ENCODE measurements at regions not wholly inside any gene's neighbourhood (a gene's known extent, or its start where the extent isn't known, plus 50 kb on each side); places are given as distances from the start of the nearest gene placed in this dataset.

DNA sequence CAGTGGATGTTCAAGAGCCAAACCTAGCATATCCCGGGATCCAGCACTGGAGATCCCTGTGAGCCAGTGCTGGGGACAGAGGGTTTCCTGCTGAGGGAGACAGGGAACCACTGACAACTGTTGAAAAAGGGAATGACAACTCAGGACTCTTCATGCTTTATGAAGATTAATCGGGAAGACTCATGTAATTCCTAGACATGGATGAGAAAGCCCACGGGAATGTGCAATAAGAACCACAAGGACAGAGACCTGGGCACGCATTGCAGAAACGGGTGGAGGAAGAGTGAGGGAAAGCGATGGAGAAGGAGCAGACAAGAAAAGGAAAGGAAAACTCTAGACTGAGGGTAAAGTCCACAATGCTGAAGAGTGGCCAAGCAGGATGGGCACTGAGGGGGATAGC is 296.0 kb downstream of the PCNX1 start:
- TF ChIP-seq, protein P1, sequence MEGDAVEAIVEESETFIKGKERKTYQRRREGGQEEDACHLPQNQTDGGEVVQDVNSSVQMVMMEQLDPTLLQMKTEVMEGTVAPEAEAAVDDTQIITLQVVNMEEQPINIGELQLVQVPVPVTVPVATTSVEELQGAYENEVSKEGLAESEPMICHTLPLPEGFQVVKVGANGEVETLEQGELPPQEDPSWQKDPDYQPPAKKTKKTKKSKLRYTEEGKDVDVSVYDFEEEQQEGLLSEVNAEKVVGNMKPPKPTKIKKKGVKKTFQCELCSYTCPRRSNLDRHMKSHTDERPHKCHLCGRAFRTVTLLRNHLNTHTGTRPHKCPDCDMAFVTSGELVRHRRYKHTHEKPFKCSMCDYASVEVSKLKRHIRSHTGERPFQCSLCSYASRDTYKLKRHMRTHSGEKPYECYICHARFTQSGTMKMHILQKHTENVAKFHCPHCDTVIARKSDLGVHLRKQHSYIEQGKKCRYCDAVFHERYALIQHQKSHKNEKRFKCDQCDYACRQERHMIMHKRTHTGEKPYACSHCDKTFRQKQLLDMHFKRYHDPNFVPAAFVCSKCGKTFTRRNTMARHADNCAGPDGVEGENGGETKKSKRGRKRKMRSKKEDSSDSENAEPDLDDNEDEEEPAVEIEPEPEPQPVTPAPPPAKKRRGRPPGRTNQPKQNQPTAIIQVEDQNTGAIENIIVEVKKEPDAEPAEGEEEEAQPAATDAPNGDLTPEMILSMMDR (IDR thresholded peaks at IDR 0.05; ENCODE audit: low read depth, low read length), result no peak
- in situ Hi-C loops (cut with HindIII; ENCODE audit: low sequenced_read_pairs), result no loop called here
- DNase-seq (ENCODE audit: low read depth, low spot score), result no peak
- no peak overlapping the region for H3K4me3 ChIP-seq (ENCODE audit: low read depth, low read length)

- H3K4me3 ChIP-seq (ENCODE audit: low read depth, low read length), result no peak overlapping the region
- TF ChIP-seq, protein P1 (IDR thresholded peaks at IDR 0.05; ENCODE audit: low read depth, low read length), result no peak
- no peak for DNase-seq (ENCODE audit: low read depth, low spot score)
- in situ Hi-C loops (cut with HindIII; ENCODE audit: low sequenced_read_pairs), result no loop called here
Measured at GRCh38 chr14:71204231-71204630, 297.0 kb downstream of the PCNX1 start.

DNA sequence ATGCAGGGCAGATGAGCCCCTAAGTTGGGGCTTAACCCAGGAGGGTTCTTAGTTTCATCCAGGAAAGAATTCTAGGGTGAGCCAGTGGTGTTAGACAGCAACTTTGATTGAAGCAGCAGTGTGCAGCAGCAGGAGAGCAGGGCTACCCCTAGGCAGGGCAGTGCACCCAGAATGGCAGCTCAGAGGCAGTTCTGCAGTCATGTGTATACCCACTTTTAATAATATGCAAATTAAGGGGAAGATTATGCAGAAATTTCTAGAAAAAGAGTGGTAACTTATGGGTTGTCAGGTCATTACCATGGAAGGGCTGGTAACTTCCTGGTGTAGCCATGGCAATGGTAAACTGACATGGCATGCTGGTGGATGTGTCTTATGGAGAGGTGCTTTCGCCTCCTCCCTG is 297.5 kb downstream of the PCNX1 start:
- TF ChIP-seq, protein P1 (IDR thresholded peaks at IDR 0.05; ENCODE audit: low read depth, low read length), result no peak
- no peak for DNase-seq (ENCODE audit: low read depth, low spot score)
- in situ Hi-C loops (cut with HindIII; ENCODE audit: low sequenced_read_pairs), result no loop called here
- H3K4me3 ChIP-seq (ENCODE audit: low read depth, low read length), result no peak overlapping the region

DNA sequence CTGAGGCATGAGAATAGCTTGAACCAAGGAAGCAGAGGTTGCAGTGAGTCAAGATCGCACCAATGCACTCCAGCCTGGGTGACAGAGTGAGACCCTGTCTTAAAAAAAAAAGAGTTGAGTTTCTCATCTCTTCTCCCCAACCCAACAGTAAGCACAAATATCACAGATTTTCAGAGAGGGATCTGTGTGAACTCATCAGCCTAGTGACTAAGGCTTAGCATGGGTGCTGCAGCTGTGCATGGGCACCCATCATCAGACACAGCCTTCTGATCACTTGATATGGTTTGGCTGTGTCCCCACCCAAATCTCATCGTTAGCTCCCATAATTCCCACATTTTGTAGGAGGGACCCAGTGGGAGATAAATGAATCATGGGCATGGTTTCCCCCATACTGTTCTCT is 298.9 kb downstream of the PCNX1 start:
- DNase-seq (ENCODE audit: low read depth, low spot score), result no peak
- TF ChIP-seq, protein P1 (IDR thresholded peaks at IDR 0.05; ENCODE audit: low read depth, low read length), result no peak
- no peak overlapping the region for H3K4me3 ChIP-seq (ENCODE audit: low read depth, low read length)
- in situ Hi-C loops (cut with HindIII; ENCODE audit: low sequenced_read_pairs), result no loop called here

DNA sequence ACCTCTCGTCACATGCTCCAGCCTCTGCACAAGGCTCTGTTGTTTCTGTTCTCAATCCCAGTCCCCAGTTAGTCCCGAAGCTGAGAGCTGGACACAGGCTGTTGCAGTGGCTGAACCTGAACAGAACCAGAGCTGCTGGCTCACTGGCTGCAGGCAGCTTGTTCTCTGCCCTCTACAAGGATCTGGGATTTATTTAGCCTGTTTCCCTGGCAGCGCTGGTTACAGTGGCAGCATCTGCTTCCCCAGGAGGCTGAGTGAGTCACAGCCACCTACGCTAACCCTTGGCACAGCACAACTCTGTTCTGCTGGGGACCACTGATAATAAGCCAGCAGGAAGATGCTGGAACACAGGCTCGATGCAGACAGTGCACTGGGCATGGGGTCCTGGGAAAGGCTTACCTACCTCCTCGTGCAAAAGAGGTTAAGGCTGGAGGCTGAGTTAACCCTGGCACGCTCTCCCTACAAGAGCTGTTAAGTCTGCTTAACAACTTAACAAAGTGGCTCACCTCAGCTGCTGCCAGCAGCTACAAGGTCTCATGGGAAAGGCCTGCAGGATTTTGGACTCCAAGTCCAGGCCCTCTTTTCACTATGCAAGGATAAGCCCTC is 299.6 kb downstream of the PCNX1 start:
- DNase-seq (ENCODE audit: low read depth, low spot score), result peak; percentile 88
- H3K4me3 ChIP-seq (ENCODE audit: low read depth, low read length), result no peak overlapping the region
- in situ Hi-C loops (cut with HindIII; ENCODE audit: low sequenced_read_pairs), result no loop called here
- TF ChIP-seq, protein P1 (IDR thresholded peaks at IDR 0.05; ENCODE audit: low read depth, low read length), result no peak

DNA sequence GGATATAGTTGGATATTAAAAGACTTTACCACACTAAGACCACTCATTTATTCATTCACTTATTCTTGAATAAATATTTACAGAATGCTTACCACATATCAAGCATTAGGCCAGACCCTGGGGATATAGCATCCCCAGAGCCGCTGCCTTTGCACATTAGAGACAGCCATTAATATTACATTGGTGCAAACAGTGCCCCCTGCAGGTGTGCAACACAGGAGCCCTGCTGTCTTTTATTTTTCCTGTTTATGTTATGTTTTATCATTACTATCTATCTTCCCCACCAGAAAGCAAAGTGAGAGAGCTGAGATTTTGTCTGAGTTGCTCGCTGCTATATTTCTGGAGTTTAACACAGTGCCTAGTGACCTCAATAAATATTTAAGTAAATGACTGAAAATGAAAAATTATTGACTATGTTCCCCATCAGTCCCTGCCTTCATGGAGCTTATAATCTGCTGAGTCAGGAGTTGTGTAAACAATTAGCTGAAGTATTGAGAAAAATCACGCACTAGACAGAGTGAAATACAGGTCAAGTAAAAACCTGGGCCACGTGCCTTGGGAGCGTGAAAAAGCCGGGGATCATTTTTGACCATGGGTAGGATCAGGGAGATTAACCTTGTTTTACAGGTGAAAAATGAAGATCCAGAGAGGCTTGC is 301.6 kb downstream of the PCNX1 start:
- in situ Hi-C loops (cut with HindIII; ENCODE audit: low sequenced_read_pairs), result no loop called here
- TF ChIP-seq, protein P1 (IDR thresholded peaks at IDR 0.05; ENCODE audit: low read depth, low read length), result no peak
- no peak for DNase-seq (ENCODE audit: low read depth, low spot score)
- no peak overlapping the region for H3K4me3 ChIP-seq (ENCODE audit: low read depth, low read length)

All from astrocyte of the spinal cord (primary cell).